Ectodermal cell (in vitro differentiated cells): ENCODE measurements at regions not wholly inside any gene's neighbourhood (a gene's known extent, or its start where the extent isn't known, plus 50 kb on each side); places are given as distances from the start of the nearest gene placed in this dataset.

Experiments
- H3K27ac ChIP-seq: 2 replicates; pipeline ENCODE4 v1.7.0; 2013; ENCODE audit warnings: mild to moderate bottlenecking, low read depth, low read length; ENCODE audit not compliant: insufficient read depth, poor library complexity, severe bottlenecking
- H3K27me3 ChIP-seq: 2 replicates; pipeline ENCODE4 v1.7.0; 2013; ENCODE audit warnings: mild to moderate bottlenecking, low read length; ENCODE audit not compliant: insufficient read depth, control insufficient read depth, poor library complexity, severe bottlenecking
- H3K36me3 ChIP-seq: one replicate; pipeline ENCODE4 v1.7.0; 2013; ENCODE audit warnings: low read length; ENCODE audit not compliant: control insufficient read depth, insufficient read depth
- H3K4me1 ChIP-seq: one replicate; pipeline ENCODE4 v1.7.0; 2013; ENCODE audit warnings: low read length; ENCODE audit not compliant: control insufficient read depth, insufficient read depth
- H3K4me3 ChIP-seq: 2 replicates; pipeline ENCODE4 v1.7.0; 2013; ENCODE audit warnings: low read depth, low read length, control low read depth; ENCODE audit not compliant: insufficient read depth
- H3K9me3 ChIP-seq: 2 replicates; pipeline ENCODE4 v1.7.0; 2013; ENCODE audit warnings: mild to moderate bottlenecking, low read length, moderate library complexity; ENCODE audit not compliant: control insufficient read depth
- WGBS, 2 experiments: methylation state at CpG; one replicate each; pipeline ENCODE4 v1.1.7; 2013; ENCODE audit warnings: missing lambda C conversion rate in 2 of 2; 5-methylcytosine and 5-hydroxymethylcytosine counted together

DNA sequence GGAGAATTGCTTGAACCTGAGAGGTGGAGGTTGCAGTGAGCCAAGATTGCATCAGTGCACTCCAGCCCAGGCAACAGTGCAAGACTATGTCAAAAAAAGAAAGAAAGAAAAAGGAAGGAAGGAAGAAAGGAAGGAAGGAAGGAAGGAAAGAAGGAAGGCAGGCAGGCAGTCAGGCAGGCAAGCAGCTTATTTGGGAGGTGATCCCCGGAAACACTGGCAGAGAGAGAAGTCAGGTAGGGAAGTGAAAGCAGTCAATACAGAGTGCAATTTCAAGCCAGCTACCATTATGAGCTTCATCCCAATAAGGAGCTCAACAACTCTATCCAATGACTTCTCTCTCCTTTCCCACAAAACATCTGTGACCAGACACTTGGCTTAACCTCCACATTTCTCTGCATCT lies 83.0 kb upstream of the TBC1D3K start:
- H3K9me3 ChIP-seq, result no peaks in the 10 kb centered on the region
- peaks cover 8% of the 10 kb centered on the region for H3K27me3 ChIP-seq
- no peaks in the 10 kb centered on the region for H3K36me3 ChIP-seq
- H3K4me3 ChIP-seq, result no peak overlapping the region
- H3K27ac ChIP-seq, result no peak overlapping the region
- WGBS, 2 experiments, result 78 to 93% methylated on average over 1 of the region's 1 CpG
- H3K4me1 ChIP-seq, result no peaks in the 10 kb centered on the region

DNA sequence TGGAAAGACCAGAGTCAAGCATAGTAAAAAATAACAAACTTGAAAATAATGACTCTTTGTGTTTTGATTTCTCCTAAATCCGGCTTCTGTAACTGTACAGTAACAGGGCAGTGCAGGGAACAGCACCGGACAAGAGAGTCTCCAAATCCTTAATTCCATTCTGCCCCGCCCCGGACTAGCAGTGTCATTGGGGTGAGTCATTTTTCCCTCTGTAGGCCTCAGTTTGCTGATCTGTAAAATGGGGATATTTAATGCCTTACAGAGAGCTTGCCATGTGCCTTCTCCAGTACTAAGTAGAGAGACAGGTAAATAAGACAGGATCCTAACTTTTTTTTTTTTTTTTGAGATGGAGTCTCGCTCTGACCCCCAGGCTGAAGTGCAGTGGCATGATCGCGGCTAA lies 83.6 kb upstream of the TBC1D3K start:
- Histone ChIP-seq H3K36me3 (no peaks in the 10 kb centered on the region), H3K27ac (no peak overlapping the region), H3K27me3 (peaks cover 8% of the 10 kb centered on the region), H3K4me1 (no peaks in the 10 kb centered on the region), H3K4me3 (no peak overlapping the region), H3K9me3 (no peaks in the 10 kb centered on the region)
- whole genome bisulfite sequencing, 2 experiments, result 92 to 93% methylated on average over 7 of the region's 7 CpGs

DNA sequence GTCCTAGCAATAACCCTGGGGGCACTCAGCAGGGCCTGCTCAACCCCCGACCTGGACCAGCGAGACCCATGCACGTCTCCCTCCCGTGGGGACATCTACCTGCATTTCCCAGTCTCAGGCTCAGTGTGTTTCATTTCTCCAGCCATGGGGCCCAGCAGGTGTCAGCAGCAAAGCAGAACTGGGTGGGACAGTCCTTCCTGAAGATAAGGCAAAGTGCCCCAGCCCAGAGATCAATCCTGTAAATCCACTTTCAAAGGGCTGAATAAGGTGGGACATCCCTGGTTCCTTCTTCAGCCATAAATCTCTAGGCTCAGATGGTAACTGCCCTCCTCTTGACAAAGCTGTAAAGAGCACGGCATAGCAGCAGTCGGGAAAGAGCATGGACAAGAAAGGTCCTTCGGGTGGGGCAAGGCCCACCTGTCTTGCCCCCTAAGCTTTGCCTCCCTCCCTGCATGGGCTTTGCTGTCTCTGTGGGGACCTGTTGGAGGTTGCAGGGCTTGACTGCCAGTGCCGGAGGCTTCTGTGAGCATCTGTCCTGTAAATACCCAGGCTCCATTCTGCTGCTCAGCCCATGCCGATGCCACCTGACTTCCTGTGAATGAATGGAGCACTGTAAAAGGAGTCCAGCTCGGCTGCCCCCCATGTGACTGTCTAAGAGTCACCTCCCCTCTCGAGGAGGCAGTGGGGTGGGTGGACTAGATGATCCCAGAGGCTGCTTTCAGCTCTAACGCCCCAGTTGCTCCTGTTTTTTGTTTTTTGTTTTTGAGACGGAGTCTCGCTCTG lies 84.8 kb upstream of the TBC1D3K start:
- Histone ChIP-seq H3K4me1 (no peaks in the 10 kb centered on the region), H3K27me3 (peaks cover 5% of the 10 kb centered on the region), H3K4me3 (no peak overlapping the region), H3K36me3 (no peaks in the 10 kb centered on the region), H3K27ac (no peak overlapping the region), H3K9me3 (no peaks in the 10 kb centered on the region)
- WGBS, 2 experiments, result 89 to 93% methylated on average over 14 of the region's 14 CpGs

DNA sequence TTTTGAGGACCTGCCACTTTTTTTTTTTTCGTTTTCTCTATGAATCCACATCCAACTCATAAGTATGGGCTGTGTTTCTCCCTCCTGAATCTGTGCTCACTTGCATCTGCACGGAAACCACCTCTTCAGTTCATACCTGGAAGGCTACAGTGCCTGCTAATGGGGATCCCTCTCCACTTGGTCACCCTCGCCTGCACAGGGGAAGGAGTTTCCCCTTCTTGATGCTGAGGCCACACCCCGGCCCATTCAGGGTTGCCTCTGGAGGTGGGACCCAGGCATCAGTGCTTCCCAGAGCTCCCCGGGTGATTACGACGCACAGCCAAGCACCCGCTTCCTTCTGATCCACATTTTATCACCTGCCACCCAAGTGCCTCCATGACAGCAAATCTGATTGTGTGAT lies 85.9 kb upstream of the TBC1D3K start:
- Histone ChIP-seq H3K27me3 (no peaks in the 10 kb centered on the region), H3K4me3 (no peak overlapping the region), H3K27ac (no peak overlapping the region), H3K36me3 (no peaks in the 10 kb centered on the region), H3K9me3 (no peaks in the 10 kb centered on the region), H3K4me1 (no peaks in the 10 kb centered on the region)
- 93% methylated on average over 8 of the region's 8 CpGs for WGBS, 2 experiments

DNA sequence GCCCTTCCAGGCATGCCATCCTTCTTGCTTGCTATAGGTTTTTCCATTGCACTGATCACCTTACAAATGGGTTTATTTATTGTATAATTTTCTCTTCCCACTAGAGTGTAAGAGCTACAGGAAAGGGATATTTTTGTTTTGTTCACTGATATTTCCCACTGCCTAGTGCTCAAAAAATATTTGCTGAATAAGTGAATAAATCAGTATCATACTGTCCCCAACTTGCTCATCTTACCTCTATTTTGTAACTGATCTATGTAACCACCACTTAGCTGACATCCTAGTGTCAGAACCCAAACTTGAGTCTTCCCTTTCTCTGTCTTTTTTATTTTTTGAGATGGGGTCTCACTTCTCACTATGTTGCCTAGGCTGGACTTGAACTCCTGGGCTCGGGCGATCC lies 87.6 kb upstream of the TBC1D3K start:
- H3K27me3 ChIP-seq, result no peaks in the 10 kb centered on the region
- no peak overlapping the region for H3K4me3 ChIP-seq
- H3K27ac ChIP-seq, result no peak overlapping the region
- H3K36me3 ChIP-seq, result no peaks in the 10 kb centered on the region
- 80 to 93% methylated on average over 1 to 2 of the region's 2 CpGs for WGBS, 2 experiments
- H3K4me1 ChIP-seq, result no peaks in the 10 kb centered on the region
- H3K9me3 ChIP-seq, result no peaks in the 10 kb centered on the region

DNA sequence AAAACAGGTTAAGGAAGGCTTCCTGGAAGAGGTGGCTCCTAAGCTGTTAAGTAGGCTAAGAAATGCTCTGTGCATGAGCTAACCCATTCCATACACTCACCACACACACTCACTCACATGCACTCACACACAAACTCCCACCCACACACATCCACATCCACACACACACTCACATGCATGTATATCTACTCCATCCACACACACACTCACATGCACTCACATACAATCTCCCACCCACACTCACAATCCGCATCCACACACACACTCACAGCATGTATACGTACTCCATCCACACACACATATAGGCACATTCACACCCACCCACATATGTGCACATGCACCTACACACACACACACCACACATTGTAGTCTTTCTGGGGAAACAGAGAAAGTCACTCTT lies 89.3 kb upstream of the HNF1B start:
- 93 to 99% methylated on average over 2 of the region's 2 CpGs for WGBS, 2 experiments

DNA sequence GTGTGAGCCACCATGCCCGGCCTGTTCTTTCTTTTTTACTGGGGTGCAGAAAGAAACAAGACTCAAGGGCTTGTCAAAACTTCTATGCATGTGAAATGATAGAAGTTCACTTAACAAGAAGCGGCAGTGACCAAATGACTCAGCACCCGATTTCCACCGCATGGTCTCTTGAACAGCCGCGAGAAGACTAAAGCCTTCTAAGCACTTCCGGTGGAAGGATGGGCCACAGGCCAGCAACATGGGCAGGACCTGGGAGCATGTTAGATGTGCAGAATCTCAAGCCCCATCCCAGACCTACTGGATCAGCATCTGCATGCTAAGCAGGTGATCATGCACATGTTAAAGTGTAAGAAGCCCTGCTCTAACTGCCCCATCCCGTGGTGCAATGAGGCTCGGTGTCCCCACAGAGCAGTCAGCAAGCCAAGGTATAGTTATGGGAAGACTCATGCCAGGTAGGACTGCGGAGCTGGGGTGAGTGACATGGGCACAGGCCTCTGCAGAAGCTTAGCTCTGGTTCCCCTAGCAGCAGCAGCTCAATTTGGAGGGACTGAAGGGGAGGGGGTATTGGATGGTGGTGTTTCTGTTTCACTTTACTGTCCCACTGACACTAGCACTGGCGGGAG lies 88.5 kb upstream of the HNF1B start:
- Histone ChIP-seq H3K27me3 (no peaks in the 10 kb centered on the region), H3K27ac (no peak overlapping the region), H3K4me3 (no peak overlapping the region), H3K36me3 (no peaks in the 10 kb centered on the region), H3K9me3 (no peaks in the 10 kb centered on the region), H3K4me1 (peaks cover 8% of the 10 kb centered on the region)
- 91 to 93% methylated on average over 11 of the region's 11 CpGs for WGBS, 2 experiments

More for the DNA sequence above, 89.3 kb upstream of the HNF1B start:
- H3K9me3 ChIP-seq, result no peaks in the 10 kb centered on the region
- H3K4me3 ChIP-seq, result no peak overlapping the region
- no peaks in the 10 kb centered on the region for H3K27me3 ChIP-seq
- no peak overlapping the region for H3K27ac ChIP-seq
- no peaks in the 10 kb centered on the region for H3K36me3 ChIP-seq
- peaks cover 8% of the 10 kb centered on the region for H3K4me1 ChIP-seq

DNA sequence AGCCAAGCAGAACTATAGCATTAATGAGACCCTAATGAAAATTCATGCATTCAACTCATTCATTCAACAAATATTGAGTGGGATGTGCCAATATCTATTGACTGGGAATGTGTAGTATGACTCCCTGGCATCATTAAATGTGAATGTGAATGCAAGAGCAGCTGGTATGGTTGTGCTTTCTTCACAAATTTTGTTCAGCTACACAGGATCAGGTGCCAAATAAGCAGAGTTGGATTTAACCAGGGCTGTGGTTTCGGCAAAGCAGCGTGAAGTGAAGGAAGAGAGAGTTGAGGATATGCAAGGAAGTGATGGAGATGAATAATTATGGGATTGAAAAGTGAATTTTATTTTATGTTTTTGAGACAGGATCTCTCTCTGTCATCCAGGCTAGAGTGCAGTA lies 87.1 kb upstream of the HNF1B start:
- WGBS, 2 experiments, result 96 to 99% methylated on average over 2 of the region's 2 CpGs
- Histone ChIP-seq H3K27me3 (no peaks in the 10 kb centered on the region), H3K9me3 (no peaks in the 10 kb centered on the region), H3K4me1 (peaks cover 8% of the 10 kb centered on the region), H3K27ac (no peak overlapping the region), H3K36me3 (no peaks in the 10 kb centered on the region), H3K4me3 (no peak overlapping the region)

DNA sequence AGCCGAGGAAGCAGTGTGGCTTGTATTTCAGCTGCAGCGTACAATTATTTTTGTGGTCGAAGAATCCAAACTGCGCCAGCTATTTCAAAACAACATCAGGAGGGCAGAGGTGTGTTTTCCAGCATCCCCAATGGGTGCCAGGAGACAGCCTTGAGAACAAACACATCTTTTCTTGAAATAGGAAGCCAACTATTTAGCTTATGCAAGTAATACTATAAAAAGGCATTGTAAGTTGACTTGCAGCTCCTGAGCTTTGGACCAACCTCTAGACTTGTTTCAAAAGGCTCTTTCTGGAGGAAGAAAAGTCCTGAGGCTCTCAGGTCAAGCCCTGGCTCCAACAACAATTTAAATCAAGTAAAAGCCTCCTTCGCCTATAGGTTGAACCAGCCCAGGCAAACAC lies 86.6 kb upstream of the HNF1B start:
- Histone ChIP-seq H3K27ac (no peak overlapping the region), H3K4me3 (no peak overlapping the region), H3K27me3 (no peaks in the 10 kb centered on the region), H3K4me1 (peaks cover 8% of the 10 kb centered on the region), H3K36me3 (no peaks in the 10 kb centered on the region), H3K9me3 (no peaks in the 10 kb centered on the region)
- 95% methylated on average over 5 of the region's 5 CpGs for WGBS, 2 experiments

DNA sequence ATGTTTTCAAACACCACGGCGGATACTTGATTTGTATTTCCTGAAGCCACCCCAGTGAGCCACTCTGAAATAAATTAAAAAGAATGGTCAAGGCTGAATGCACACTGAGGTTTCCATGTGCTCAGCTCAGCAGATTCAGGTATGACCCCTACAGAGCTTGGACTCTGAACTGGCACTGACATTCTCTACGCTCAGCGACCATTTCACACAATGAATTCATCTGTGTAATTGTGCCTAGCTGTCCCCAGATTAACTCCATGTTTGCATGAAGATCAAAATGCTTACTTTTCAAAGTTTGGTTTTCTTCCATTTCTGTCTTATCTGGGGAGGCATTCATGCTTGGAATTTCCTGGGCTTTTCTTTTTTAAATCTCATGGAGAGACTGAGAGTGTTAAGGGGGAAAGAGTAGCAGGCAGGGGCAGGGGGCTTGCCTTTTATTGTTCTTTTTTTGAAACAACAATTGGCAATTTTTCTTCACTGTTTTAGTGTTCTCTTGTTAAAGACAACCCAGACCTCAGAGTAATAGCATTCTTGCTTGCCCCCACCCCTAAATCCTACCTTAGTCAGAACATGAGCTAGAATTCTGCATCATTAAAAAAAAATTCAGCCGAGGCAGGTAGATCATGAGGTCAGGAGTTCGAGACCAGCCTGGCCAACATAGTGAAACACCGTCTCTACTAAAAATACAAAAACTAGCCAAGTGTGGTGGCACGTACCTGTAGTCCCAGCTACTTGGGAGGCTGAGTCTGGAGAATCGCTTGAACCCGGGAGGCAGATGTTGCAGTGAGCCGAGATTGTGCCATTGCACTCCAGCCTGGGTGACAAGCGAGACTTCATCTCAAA lies 85.5 kb upstream of the HNF1B start:
- H3K36me3 ChIP-seq, result no peaks in the 10 kb centered on the region
- H3K27me3 ChIP-seq, result no peaks in the 10 kb centered on the region
- no peaks in the 10 kb centered on the region for H3K9me3 ChIP-seq
- H3K4me3 ChIP-seq, result no peak overlapping the region
- peaks cover 8% of the 10 kb centered on the region for H3K4me1 ChIP-seq
- WGBS, 2 experiments, result 86 to 89% methylated on average over 12 of the region's 12 CpGs
- H3K27ac ChIP-seq, result no peak overlapping the region
